ENCODE measurements at regions not wholly inside any gene's neighbourhood (a gene's known extent, or its start where the extent isn't known, plus 50 kb on each side); places are given as distances from the start of the nearest gene placed in this dataset.
"Not testable (repeated sequence)": the region's sequence is repeated elsewhere in the genome, so short reads cannot be mapped to it uniquely, and the experiment has no call there.

DNA sequence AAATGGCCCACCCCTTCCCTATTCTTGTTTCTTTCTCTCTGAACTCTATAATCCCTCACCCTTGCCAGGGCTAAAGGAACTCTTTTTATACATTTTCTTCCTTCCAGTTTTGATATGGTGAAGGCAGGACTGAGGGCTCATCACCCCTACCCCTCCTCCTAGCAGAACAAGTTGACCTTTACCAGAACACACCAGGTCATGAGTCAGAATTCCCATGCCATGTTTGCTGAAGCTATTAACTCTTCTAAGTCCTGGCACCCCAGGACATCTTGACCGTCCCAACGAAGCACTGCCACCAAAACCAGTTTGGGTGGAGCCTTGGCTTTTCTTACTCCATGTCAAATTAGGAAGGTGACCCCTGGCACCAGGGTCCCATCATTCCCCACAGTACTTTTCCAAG, 57.5 kb upstream of the DYNLT3 start:
- no peak for DNase-seq

DNA sequence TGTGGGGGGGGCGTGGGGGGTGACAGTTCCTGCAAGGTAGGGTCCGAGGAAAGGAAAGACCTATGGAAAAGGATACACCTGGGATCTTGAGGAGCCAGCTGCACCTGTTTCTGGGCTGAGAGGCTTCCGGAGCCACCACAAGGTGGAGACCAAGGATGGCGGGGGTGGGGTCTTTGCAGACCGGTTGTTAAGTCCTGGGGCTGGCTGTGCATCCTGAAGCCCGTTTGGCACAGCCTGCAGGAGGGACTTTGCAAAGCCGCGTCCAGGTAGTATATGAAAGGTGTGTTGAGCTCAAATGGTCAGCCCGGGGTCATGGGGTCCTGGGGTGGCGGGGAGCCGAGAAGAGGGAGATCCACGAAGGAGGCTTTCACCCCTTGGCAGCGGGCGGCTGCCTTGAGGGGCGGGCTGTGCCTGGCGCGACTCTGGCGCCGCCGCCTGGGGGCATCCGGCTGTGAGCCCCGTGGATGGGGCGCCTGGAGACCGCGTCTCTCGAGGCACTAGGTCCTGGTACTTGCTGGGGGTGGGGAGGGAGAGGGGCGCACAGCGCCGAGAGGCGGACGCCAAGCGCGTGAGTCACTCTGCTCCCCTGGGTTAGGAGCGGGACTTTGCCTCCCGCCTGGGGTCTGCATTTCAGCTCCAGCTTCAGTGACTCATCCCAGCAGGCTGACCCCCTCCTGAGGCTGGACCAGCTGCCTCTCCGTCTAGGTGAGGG, 58.2 kb upstream of the DYNLT3 start:
- no peak for DNase-seq

GRCh38 chrX:37906357-37906756, 59.0 kb upstream of the DYNLT3 start:
- DNase-seq: no peak

DNA sequence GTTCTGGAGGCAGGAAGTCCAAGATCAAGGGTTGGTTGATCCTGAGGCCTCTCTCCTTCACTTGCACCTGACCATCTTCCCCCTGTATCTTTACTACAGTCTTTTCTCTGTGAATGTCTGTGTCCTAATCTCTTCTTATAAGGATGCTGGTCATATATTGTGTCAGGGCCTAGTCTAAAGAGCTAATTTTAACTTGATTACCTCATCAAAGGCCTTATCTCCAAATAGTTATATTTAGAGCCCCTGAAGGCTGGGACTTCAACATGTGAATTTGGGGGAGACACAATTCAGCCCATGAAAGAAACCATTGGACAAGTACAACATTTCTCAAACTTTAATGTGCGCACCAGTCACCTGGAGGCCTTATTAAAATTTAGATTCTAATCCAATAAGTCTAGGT, 62.8 kb upstream of the DYNLT3 start:
- DNase-seq: no peak

GRCh38 chrX:37912304-37912703, 64.9 kb upstream of the DYNLT3 start:
- DNase-seq: peak; percentile 24

DNA sequence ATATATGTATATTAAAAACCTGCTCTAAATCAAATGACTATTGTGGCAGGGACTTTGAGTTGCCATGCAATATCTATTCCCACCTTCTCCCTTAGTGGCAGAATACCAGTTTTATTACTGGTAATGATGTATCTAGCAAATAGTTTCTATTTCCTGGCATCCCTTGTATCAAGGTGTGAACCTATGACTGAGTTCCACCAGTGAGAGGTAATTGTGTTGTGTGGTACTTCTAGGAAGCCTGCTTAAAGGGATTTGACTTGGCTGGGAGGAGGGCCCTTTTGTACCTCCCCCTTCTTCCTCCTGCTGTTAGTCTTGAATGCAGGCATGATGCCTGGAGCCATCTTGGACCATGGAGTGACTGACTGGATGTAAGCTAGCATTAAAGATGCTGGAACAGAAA, 65.4 kb upstream of the DYNLT3 start:
- DNase-seq: no peak

DNA sequence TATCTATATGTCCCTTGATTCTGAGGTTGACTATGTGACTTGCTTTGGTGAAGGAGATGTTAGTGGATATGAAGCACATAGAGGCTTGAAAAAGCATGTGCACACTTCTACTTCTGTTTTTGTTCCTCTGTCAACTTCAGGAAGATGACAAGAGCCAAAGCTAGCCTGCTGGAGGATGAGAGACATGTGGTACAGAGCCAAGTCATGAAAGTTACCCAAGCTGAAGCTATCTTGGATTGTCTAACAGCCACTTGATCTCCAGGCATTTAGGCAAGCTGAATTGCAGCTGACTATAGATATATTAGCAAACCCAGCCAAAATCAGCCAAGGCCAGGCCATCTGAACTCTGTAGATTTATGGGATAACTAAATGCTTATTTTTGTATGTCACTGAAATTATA, 70.8 kb upstream of the DYNLT3 start:
- DNase-seq: no peak

- no peak for DNase-seq
Observed at GRCh38 chrX:37918703-37919102, 71.3 kb upstream of the DYNLT3 start.

DNA sequence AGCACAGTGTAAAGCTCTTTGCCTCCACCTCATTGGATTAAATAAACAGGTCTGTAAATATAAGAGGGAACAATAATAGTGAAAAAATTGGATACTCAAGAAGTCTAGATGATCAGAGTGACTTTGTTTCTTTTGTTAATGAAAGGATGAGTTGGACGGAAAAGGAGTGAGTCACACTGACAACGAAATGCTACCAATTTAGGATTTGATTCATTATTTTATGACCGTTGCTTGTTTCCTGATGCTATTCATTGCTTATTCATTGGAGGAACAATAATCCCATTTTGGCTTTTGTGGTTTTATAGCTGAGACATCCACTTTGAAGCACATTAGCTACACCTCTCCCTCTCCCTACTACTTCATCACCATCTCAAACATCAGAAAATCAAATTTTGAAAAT, 74.4 kb upstream of the DYNLT3 start:
- no peak for DNase-seq

DNA sequence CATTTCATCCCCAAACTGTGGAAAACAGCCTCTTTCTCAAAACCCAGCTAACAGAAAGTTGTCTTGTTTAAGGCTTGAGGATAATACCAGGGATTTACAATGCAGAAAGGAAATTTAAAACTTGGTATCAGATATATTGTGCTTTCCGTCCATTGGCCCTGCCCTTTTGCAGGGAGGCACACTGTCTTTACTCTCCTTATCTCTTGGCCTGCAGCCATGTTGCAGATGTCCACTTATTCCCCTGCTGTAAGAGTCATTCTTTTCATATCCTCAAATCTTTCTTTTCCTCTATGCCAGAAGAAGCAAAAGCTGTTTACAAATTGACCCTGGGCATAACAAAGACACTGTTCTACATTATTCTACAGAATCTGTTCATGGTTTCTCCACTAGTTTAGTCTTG, 75.6 kb upstream of the DYNLT3 start:
- DNase-seq: no peak

- DNase-seq: not testable (repeated sequence)
Observed at GRCh38 chrX:37925761-37926160, 78.4 kb upstream of the DYNLT3 start.

GRCh38 chrX:37926700-37927099, 79.3 kb upstream of the DYNLT3 start:
- peak; percentile 36 for DNase-seq

DNA sequence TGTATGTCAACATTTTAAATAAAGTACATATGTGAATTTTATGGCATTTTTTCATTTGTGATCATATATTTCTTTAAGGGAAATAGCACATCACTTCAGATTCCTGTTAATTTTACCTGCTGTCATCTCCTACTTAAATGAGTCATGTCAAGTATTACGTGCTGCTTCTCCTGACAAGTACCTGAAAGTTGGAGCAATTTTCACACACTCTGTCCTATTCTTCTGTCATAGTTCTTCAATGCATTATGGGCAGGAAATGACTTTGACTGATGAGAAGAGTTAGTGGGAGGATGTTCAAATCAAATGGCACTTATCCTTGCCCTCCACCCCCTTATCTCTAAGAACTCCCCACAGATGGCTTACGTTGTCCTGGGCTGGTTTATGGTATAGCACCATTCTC, 64.2 kb upstream of the SYTL5 start:
- no peak for DNase-seq

GRCh38 chrX:37943554-37944344, 62.6 kb upstream of the SYTL5 start:
- DNase-seq: no peak

- DNase-seq: no peak
Observed at GRCh38 chrX:37946197-37946596, 60.2 kb upstream of the SYTL5 start.

GRCh38 chrX:37955273-37955672, 51.1 kb upstream of the SYTL5 start:
- DNase-seq: no peak

DNA sequence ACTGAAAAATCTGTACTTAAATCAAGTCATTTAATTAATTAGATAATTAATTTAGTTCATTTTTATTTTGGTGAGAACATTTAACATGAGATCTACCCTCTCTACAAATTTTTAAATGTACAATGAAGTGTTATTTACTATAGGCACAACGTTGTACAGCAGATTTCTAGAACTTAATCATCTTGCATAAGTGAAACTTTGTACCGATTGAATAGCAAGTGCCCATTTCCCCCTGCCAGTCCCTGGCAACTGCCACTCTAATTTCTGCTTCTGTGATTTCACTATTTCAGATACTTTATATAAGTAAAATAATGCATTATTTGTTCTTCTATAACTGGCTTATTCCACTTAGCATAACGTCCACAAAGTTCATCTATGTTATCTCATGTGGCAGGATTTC, 50.1 kb upstream of the SYTL5 start:
- DNase-seq: no peak
